Activated CD8-positive, alpha-beta memory T cell treated with anti-CD3 and anti-CD28 coated beads for 36 hours (primary cell): ENCODE measurements at regions not wholly inside any gene's neighbourhood (a gene's known extent, or its start where the extent isn't known, plus 50 kb on each side); places are given as distances from the start of the nearest gene placed in this dataset.
"Not testable (repeated sequence)": the region's sequence is repeated elsewhere in the genome, so short reads cannot be mapped to it uniquely, and the experiment has no call there.

Experiments
- CTCF ChIA-PET: fragments of 350-600 bp; sonication (Branson Sonifier 250); formaldehyde crosslinking; loops from one replicate; lab custom pipeline; 2021; ENCODE audit warnings: antibody characterized with exemption; lab: Charles Lee
- POLR2A ChIA-PET: fragments of 350-600 bp; sonication (Branson Sonifier 250); formaldehyde crosslinking; loops from one replicate; lab custom pipeline; 2021; ENCODE audit warnings: antibody characterized with exemption; lab: Charles Lee

- ChIA-PET POLR2A (no interaction called here), CTCF (no interaction called here)
These were observed 1274.7 kb upstream of the PABPC4L start for GRCh38 chr4:135476272-135476671.

DNA sequence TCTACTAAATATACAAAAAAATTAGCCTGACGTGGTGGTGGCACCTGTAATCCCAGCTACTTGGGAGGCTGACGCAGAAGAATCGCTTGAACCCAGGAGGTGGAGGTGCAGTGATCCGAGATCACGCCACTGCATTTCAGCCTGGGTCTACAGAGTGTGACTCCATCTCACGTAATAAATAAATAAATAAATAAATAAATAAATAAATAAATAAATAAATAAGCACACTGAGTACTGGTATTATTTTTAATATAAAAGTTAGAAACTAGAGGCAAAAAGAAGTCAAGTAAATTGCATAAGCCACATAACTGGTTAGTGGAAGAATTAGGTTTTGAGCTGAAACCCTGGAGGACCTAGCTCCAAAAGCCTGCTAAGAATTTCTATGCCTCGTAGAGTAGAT, 1262.7 kb upstream of the PABPC4L start:
- ChIA-PET POLR2A (no interaction called here), CTCF (no interaction called here)

DNA sequence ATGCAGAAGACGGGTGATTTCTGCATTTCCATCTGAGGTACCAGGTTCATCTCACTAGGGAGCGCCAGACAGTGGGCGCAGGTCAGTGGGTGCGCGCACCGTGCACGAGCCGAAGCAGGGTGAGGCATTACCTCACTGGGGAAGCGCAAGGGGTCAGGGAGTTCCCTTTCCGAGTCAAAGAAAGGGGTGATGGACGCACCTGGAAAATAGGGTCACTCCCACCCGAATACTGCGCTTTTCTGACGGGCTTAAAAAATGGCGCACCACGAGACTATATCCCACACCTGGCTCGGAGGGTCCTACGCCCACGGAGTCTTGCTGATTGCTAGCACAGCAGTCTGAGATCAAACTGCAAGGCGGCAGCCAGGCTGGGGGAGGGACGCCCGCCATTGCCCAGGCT, 1246.0 kb upstream of the PABPC4L start:
- POLR2A ChIA-PET, CTCF ChIA-PET: not testable (repeated sequence)

DNA sequence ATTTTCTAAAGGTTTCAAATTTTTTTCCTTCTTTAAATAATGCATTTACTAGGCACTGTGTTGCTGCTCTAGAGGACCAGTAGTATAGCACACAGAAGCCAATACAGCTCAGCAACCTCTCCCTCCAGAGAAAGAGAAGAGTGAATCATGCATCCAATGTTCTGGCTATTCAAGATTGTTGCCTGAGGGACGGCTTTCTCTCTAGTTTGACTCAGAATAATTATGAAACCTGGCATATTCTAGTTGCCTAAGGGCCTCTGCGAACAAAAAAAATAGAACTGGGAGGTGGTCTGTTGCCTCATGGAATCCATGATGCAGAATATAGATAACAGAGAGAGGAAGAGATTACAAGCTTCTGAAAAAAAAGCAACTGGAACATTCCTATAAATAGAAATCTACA, 1233.3 kb upstream of the PABPC4L start:
- ChIA-PET POLR2A (no interaction called here), CTCF (no interaction called here)

GRCh38 chr4:135429528-135429927, 1227.9 kb upstream of the PABPC4L start:
- CTCF ChIA-PET = no interaction called here
- POLR2A ChIA-PET = no interaction called here

GRCh38 chr4:135418353-135418752, 1216.8 kb upstream of the PABPC4L start:
- ChIA-PET CTCF (no interaction called here), POLR2A (no interaction called here)

- ChIA-PET CTCF (no interaction called here), POLR2A (no interaction called here)
These were observed 1210.6 kb upstream of the PABPC4L start for GRCh38 chr4:135412213-135412612.

DNA sequence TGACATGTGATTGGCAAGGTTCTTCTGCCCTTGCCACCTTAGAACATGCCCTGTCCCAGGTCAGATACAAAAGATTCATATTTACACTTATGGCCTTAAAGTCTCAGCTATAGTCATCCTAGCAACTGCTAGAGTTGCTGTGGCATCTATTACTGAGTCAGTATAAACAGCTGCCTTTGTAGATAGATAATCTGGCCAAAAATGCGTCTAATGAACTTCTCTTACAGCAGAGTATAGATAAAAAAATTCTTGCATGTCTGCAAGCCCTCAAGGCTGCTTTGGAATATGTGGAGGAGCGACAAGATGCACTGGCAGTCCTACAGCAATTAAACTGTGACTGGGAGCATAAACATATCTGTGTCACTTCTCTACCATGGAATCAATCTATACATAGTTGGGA, 1209.7 kb upstream of the PABPC4L start:
- POLR2A ChIA-PET = no interaction called here
- CTCF ChIA-PET = no interaction called here

DNA sequence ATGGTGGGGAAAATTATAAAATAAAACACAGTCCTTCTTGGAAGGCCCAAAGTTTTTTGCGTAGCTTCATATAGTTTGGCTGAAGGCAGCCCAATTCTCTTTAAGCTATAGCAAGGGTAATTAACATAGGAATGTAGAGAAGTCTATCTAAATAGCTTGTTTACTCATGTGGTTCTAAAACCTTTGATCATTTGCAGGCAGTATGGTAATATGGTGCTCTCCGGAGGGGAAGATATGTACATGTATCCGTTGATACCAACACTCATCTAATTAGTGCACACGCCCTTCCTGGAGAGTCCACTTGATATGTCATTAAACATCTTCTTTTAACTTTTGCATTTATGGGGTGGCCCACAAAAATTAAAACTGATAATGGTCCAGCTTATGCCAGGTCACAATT, 1207.7 kb upstream of the PABPC4L start:
- POLR2A ChIA-PET = not testable (repeated sequence)

GRCh38 chr4:135408109-135408508, 1206.5 kb upstream of the PABPC4L start:
- ChIA-PET CTCF (no interaction called here), POLR2A (no interaction called here)

More for the DNA sequence above, 1207.7 kb upstream of the PABPC4L start:
- CTCF ChIA-PET = not testable (repeated sequence)

DNA sequence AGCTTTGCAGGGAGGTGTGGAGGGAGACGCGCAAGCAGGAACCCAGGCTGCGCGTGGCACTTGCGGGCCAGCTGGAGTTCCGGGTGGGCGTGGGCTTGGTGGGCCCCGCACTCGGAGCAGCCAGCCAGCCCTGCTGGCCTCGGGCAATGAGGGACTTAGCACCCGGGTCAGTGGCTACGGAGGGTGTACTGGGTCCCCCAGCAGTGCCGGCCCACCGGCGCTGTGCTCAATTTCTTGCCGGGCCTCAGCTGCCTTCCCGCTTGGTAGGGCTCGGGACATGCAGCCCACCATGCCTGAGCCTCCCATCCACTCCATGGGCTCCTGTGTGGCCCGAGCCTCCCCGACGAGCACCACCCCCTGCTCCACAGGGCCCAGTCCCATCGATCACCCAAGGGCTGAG, 1205.0 kb upstream of the PABPC4L start:
- POLR2A ChIA-PET, CTCF ChIA-PET: not testable (repeated sequence)

GRCh38 chr4:135385830-135386581, 1184.4 kb upstream of the PABPC4L start:
- ChIA-PET POLR2A (no interaction called here), CTCF (no interaction called here)

GRCh38 chr4:135383356-135384288, 1182.0 kb upstream of the PABPC4L start:
- POLR2A ChIA-PET = no interaction called here
- CTCF ChIA-PET = no interaction called here

DNA sequence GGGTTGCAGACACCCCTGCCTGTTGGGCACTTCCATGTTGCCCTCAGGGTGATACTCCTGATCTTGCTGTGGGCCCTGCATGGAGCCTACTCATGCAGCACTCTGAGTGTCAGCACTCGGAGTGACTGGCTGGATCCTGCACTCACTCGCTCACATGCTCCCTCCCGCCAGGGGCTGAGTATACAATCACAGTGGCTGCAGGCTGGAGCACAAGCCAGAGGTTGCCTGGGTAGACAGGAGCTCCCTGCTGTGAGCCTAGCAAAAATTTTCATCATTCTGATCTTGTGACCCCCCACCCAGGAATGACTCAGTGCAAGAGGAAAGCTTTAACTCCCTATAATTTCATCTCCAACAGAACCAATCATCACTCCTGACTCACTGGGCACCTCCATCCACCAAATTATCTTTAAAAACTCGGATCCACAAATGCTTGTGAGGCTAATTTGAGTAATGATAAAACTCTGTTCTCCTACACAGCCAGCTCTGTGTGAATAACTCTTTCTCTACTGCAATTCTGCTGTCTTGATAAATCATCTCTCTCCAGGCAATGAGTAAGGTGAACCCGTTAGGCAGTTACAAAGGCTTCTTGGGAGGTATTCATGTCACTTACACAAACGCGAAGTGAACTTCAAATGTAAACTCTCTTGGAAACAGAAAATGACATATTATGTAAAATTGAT, 1180.8 kb upstream of the PABPC4L start:
- ChIA-PET POLR2A (no interaction called here), CTCF (no interaction called here)

DNA sequence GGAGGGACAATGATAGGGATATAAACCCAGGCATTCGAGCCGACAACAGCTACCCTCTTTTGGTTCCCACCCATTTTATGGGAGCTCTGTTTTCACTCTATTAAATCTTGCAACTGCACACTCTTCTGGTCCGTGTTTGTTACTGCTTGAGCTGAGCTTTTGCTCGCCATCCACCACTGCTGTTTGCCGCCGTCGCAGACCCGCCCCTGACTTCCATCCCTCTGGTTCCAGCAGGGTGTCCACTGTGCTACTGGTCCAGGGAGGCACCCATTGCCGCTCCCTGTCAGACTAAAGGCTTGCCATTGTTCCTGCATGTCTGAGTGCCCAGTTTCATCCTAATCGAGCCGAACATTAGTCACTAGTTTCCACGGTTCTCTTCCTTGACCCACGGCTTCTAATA, 1170.5 kb upstream of the PABPC4L start:
- ChIA-PET POLR2A (no interaction called here), CTCF (no interaction called here)

DNA sequence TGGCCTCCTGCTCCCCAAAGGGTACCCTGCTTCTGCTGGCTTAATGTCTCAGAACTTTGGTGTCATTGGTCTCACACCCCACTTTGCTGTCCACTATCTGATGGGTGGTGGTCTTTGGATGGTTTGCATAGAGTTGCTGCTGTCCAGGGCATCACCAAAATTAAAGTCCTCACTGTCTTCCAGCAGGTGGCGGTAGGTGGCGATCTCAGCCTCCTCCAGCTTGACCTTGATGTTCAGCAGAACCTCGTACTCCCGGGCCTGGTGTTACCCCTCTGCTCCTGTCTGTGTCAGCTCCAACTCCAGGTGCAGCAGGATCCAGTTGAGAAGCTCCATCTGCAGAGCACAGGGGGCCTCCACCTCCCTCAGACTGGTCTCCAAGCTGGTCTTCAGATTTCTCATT, 1169.5 kb upstream of the PABPC4L start:
- ChIA-PET POLR2A (no interaction called here), CTCF (no interaction called here)

- ChIA-PET CTCF (no interaction called here), POLR2A (no interaction called here)
These were observed 1167.2 kb upstream of the PABPC4L start for GRCh38 chr4:135368831-135369230.

DNA sequence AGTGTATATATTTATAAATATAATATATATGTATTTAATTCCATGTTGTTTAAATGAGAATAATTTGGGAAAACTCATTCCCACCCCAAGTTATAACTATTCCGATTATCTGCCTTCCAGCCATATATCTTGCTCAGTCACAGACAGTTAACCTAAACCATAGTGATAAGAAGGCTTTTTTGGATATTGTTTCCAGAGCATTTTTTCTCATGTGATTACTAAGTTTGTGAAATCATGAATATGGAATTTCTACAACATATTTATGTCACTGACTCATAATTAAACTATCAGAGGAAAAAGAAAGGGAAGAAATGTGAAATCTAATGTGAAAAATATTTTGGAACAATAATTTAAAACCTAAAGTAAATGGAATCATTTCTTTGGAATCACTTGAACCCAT, 1163.5 kb upstream of the PABPC4L start:
- ChIA-PET POLR2A (no interaction called here), CTCF (no interaction called here)

DNA sequence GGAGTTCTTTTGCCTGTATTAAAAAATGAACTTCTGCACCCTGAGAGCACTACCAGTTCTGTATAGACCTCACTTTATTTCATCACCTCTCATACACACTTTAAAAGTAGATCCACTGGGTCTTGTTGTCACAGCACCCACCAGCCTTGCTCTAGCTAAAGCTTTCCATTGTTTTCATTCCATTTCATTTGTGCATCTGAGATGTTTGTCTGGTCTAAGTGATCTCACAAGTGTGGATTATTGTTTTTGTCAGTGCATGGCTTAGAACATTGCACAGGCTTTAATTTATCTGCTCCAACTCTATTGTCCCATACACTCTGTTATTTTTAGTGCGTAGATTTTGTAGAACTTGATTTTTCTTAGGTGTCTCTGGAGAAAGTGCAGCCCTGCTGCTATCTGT, 1157.5 kb upstream of the PABPC4L start:
- POLR2A ChIA-PET = no interaction called here
- CTCF ChIA-PET = no interaction called here

DNA sequence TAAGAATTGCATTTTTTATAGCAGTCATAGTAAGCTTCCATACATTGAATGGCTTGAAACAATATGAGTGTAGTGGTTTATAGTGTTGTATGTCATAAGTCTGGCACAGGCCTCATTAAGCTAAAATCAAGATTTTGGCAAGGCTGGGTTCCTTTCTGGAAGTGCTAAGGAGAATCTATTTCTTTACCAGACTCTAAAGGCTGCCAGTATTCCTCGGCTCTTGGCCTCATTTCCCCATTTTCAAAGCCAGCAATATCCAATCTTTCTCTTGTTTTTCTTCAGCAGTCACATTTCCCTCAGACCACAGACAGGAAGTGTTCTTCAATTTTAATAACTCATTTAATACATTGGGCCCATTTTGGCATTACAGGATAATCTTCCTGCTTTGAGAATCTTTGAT, 1155.5 kb upstream of the PABPC4L start:
- CTCF ChIA-PET = no interaction called here
- POLR2A ChIA-PET = no interaction called here
